Calu3 (cell line): ENCODE measurements at regions not wholly inside any gene's neighbourhood (a gene's known extent, or its start where the extent isn't known, plus 50 kb on each side); places are given as distances from the start of the nearest gene placed in this dataset.
"Not testable (repeated sequence)": the region's sequence is repeated elsewhere in the genome, so short reads cannot be mapped to it uniquely, and the experiment has no call there.

Experiments used
- BruUV-seq: library from RNA; stranded (reverse); fragments of 400-500 nt; replicated peaks from 2 replicates; lab custom pipeline; 2021; lab: Mats Ljungman, UMichigan
- CTCF ChIA-PET: fragments of 300-600 bp; sonication (Branson Sonifier 250); formaldehyde crosslinking; loops from one replicate; lab custom pipeline; 2022; ENCODE audit warnings: antibody characterized with exemption; lab: Charles Lee
- DNase-seq: peaks from one replicate; pipeline ENCODE4 v3.0.0; 2022
- H3K27ac Mint-ChIP-seq: one replicate; pipeline ENCODE4 v1.8.0; 2022; ENCODE audit warnings: mixed read lengths; ENCODE audit not compliant: unreplicated experiment
- H3K27me3 Mint-ChIP-seq: one replicate; pipeline ENCODE4 v1.8.0; 2022; ENCODE audit warnings: mixed read lengths; ENCODE audit not compliant: unreplicated experiment
- H3K36me3 Mint-ChIP-seq: one replicate; pipeline ENCODE4 v1.8.0; 2022; ENCODE audit warnings: mild to moderate bottlenecking, moderate library complexity, mixed read lengths; ENCODE audit not compliant: insufficient read depth, unreplicated experiment
- H3K4me1 Mint-ChIP-seq: one replicate; pipeline ENCODE4 v1.8.0; 2022; ENCODE audit warnings: mild to moderate bottlenecking, low read depth, mixed read lengths; ENCODE audit not compliant: unreplicated experiment
- H3K4me3 Mint-ChIP-seq: one replicate; pipeline ENCODE4 v1.8.0; 2022; ENCODE audit warnings: mild to moderate bottlenecking, low read depth, moderate library complexity, mixed read lengths; ENCODE audit not compliant: unreplicated experiment
- H3K9me3 Mint-ChIP-seq: one replicate; pipeline ENCODE4 v1.8.0; 2022; ENCODE audit warnings: low read depth, mixed read lengths; ENCODE audit not compliant: unreplicated experiment
- intact Hi-C: fragments of 100-400 bp; cut with micrococcal nuclease; formaldehyde crosslinking; loops from one replicate; pipeline ENCODE4 v1.10.0; 2022; ENCODE audit not compliant: unreplicated experiment
- TF ChIP-seq, protein P1 (sequence below): fragments of 200-600 bp; IDR thresholded peaks from one replicate; pipeline ENCODE4 v1.8.0; 2022; ENCODE audit warnings: antibody characterized with exemption; ENCODE audit not compliant: unreplicated experiment

- BruUV-seq = no TSS peak
These were observed 164.8 kb downstream of the DEPDC1B start for GRCh38 chr5:60535198-60535597.

GRCh38 chr5:60533789-60534188 lies 166.2 kb downstream of the DEPDC1B start:
- no peaks in the 10 kb centered on the region for H3K9me3 Mint-ChIP-seq
- H3K4me1 Mint-ChIP-seq = no peaks in the 10 kb centered on the region
- CTCF ChIA-PET = no interaction called here
- TF ChIP-seq, protein P1, sequence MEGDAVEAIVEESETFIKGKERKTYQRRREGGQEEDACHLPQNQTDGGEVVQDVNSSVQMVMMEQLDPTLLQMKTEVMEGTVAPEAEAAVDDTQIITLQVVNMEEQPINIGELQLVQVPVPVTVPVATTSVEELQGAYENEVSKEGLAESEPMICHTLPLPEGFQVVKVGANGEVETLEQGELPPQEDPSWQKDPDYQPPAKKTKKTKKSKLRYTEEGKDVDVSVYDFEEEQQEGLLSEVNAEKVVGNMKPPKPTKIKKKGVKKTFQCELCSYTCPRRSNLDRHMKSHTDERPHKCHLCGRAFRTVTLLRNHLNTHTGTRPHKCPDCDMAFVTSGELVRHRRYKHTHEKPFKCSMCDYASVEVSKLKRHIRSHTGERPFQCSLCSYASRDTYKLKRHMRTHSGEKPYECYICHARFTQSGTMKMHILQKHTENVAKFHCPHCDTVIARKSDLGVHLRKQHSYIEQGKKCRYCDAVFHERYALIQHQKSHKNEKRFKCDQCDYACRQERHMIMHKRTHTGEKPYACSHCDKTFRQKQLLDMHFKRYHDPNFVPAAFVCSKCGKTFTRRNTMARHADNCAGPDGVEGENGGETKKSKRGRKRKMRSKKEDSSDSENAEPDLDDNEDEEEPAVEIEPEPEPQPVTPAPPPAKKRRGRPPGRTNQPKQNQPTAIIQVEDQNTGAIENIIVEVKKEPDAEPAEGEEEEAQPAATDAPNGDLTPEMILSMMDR = no peak
- intact Hi-C loops = no loop called here
- no peak overlapping the region for H3K4me3 Mint-ChIP-seq
- BruUV-seq = no TSS peak
- no peaks in the 10 kb centered on the region for H3K36me3 Mint-ChIP-seq
- no peak overlapping the region for H3K27ac Mint-ChIP-seq
- no peak for DNase-seq
- H3K27me3 Mint-ChIP-seq = no peaks in the 10 kb centered on the region

More at GRCh38 chr5:60535198-60535597, 164.8 kb downstream of the DEPDC1B start:
- TF ChIP-seq, protein P1 = no peak
- Mint-ChIP-seq H3K4me1 (no peaks in the 10 kb centered on the region), H3K36me3 (no peaks in the 10 kb centered on the region), H3K27me3 (peaks cover 8% of the 10 kb centered on the region), H3K4me3 (no peak overlapping the region), H3K9me3 (no peaks in the 10 kb centered on the region), H3K27ac (no peak overlapping the region)
- intact Hi-C loops = no loop called here
- CTCF ChIA-PET = interaction anchor here (1.1 kb wide), 1 partner anchor 17 kb away, joined by 3 read pairs; no protein-coding TSS in a partner anchor
- DNase-seq = no peak

DNA sequence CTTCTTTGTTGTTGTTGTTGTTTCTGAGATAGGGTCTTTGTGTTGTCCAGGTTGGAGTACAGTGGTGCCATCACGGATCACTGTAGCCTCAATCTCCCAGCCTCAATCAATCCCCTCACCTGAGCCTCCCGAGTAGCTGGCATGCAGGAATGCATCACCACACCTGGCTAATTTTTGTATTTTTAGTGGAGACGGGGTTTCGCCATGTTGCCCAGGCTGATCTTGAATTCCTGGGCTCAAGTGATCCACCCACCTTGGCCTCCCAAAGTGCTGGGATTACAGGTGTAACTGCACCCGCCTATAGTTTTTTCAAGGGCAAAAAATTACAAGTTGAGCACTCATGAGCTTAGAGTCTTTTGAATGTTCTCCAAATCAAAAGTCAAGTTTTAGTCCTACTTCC lies 167.2 kb downstream of the DEPDC1B start:
- H3K27me3 Mint-ChIP-seq, H3K9me3 Mint-ChIP-seq, H3K4me3 Mint-ChIP-seq, H3K27ac Mint-ChIP-seq, H3K4me1 Mint-ChIP-seq, BruUV-seq, intact Hi-C loops, DNase-seq, H3K36me3 Mint-ChIP-seq: not testable (repeated sequence)
- CTCF ChIA-PET = interaction anchor here (0.9 kb wide), 1 partner anchor 309 kb away, joined by 3 read pairs; no protein-coding TSS in a partner anchor

- H3K36me3 Mint-ChIP-seq, intact Hi-C loops, H3K4me1 Mint-ChIP-seq, CTCF ChIA-PET, H3K4me3 Mint-ChIP-seq, DNase-seq, H3K27ac Mint-ChIP-seq, BruUV-seq, H3K9me3 Mint-ChIP-seq: not testable (repeated sequence)
- peaks cover 12% of the 10 kb centered on the region for H3K27me3 Mint-ChIP-seq
These were observed 169.7 kb downstream of the DEPDC1B start for GRCh38 chr5:60530144-60530848.

- H3K4me1 Mint-ChIP-seq = no peaks in the 10 kb centered on the region
- no TSS peak for BruUV-seq
- DNase-seq = no peak
- H3K9me3 Mint-ChIP-seq = no peaks in the 10 kb centered on the region
- H3K36me3 Mint-ChIP-seq = no peaks in the 10 kb centered on the region
- intact Hi-C loops = no loop called here
- peaks cover 12% of the 10 kb centered on the region for H3K27me3 Mint-ChIP-seq
- TF ChIP-seq, protein P1 = no peak
- CTCF ChIA-PET = no interaction called here
- no peak overlapping the region for H3K27ac Mint-ChIP-seq
- H3K4me3 Mint-ChIP-seq = no peak overlapping the region
These were observed 171.0 kb downstream of the DEPDC1B start for GRCh38 chr5:60529001-60529400.
